GM06990 (cell line): ENCODE measurements at regions not wholly inside any gene's neighbourhood (a gene's known extent, or its start where the extent isn't known, plus 50 kb on each side); places are given as distances from the start of the nearest gene placed in this dataset.

Experiments
- DNase-seq: peaks from one replicate; pipeline ENCODE4 v3.0.0-alpha.2; 2011; ENCODE audit not compliant: insufficient read length; ENCODE audit errors: extremely low read depth
- H3K27me3 ChIP-seq: replicated peaks from 2 replicates; pipeline ENCODE4 v1.6.0; 2011; ENCODE audit warnings: low read length; ENCODE audit not compliant: control insufficient read depth, insufficient read depth
- H3K36me3 ChIP-seq: 2 replicates; pipeline ENCODE4 v1.5.1; 2011; ENCODE audit warnings: low read length; ENCODE audit not compliant: control insufficient read depth, insufficient read depth
- H3K4me3 ChIP-seq: replicated peaks from 2 replicates; pipeline ENCODE4 v1.5.1; 2011; ENCODE audit warnings: low read depth, mild to moderate bottlenecking, control low read depth, low read length
- CTCF ChIP-seq: IDR thresholded peaks from 2 replicates; pipeline ENCODE4 v1.5.1; 2011; ENCODE audit warnings: low read length, control low read depth, mild to moderate bottlenecking, inconsistent platforms; ENCODE audit not compliant: insufficient read depth, poor library complexity, severe bottlenecking

GRCh38 chr1:103327054-103327719 is 198.3 kb upstream of the RNPC3 start:
- no peaks in the 10 kb centered on the region for H3K36me3 ChIP-seq
- DNase-seq, result no peak
- H3K4me3 ChIP-seq, result no peak overlapping the region
- H3K27me3 ChIP-seq, result no peaks in the 10 kb centered on the region
- no peak for TF ChIP-seq CTCF

- TF ChIP-seq CTCF, result no peak
- no peaks in the 10 kb centered on the region for H3K27me3 ChIP-seq
- no peak overlapping the region for H3K4me3 ChIP-seq
- DNase-seq, result no peak
- H3K36me3 ChIP-seq, result no peaks in the 10 kb centered on the region
Measured at GRCh38 chr1:103326595-103326994, 198.9 kb upstream of the RNPC3 start.

GRCh38 chr1:103309786-103310185 is 201.5 kb upstream of the COL11A1 start:
- no peaks in the 10 kb centered on the region for H3K36me3 ChIP-seq
- no peak overlapping the region for H3K4me3 ChIP-seq
- no peak for TF ChIP-seq CTCF
- no peak for DNase-seq
- no peaks in the 10 kb centered on the region for H3K27me3 ChIP-seq

GRCh38 chr1:103307751-103308150 is 199.4 kb upstream of the COL11A1 start:
- Histone ChIP-seq H3K4me3 (no peak overlapping the region), H3K36me3 (no peaks in the 10 kb centered on the region), H3K27me3 (no peaks in the 10 kb centered on the region)
- no peak for TF ChIP-seq CTCF
- DNase-seq, result no peak

- H3K27me3 ChIP-seq, result no peaks in the 10 kb centered on the region
- H3K36me3 ChIP-seq, result no peaks in the 10 kb centered on the region
- TF ChIP-seq CTCF, result no peak
- H3K4me3 ChIP-seq, result no peak overlapping the region
- DNase-seq, result no peak
Measured at GRCh38 chr1:103283841-103284669, 175.7 kb upstream of the COL11A1 start.
